ENCODE measurements at regions not wholly inside any gene's neighbourhood (a gene's known extent, or its start where the extent isn't known, plus 50 kb on each side); places are given as distances from the start of the nearest gene placed in this dataset.
A peak's percentile ranks its signal among the peaks of the same experiment; 100 is the strongest.

- TF ChIP-seq CREB3 (tag; conservative IDR thresholded peaks at IDR 0.05; ENCODE audit: low read depth) (no peak), ZNF140 (CRISPR knock-in tag; IDR thresholded peaks at IDR 0.05) (no peak), C11orf30 (IDR thresholded peaks at IDR 0.05; ENCODE audit: low read depth) (peak; percentile 58), POLR2AphosphoS2 (IDR thresholded peaks at IDR 0.05; ENCODE audit: low read length) (no peak), CBFA2T2 (conservative IDR thresholded peaks at IDR 0.05) (peak; percentile 63), CBFA2T3 (IDR thresholded peaks at IDR 0.05) (peak; percentile 75), DIDO1 (tag; IDR thresholded peaks at IDR 0.05; ENCODE audit: low read depth) (no peak), NFE2 (IDR thresholded peaks at IDR 0.05; ENCODE audit: low read depth) (0 out of 2 replicates have a peak, but pooled peaks have one; percentile 12), ZNF695 (CRISPR knock-in tag; IDR thresholded peaks at IDR 0.05) (no peak), VEZF1 (CRISPR knock-in tag; IDR thresholded peaks at IDR 0.05) (0 out of 2 replicates have a peak, but pooled peaks have one; percentile 27), ZNF282 (CRISPR knock-in tag; IDR thresholded peaks at IDR 0.05) (no peak), ZNF75A (CRISPR knock-in tag; IDR thresholded peaks at IDR 0.05) (no peak), TEAD1 (CRISPR knock-in tag; IDR thresholded peaks at IDR 0.05) (no peak), KAT7 (CRISPR knock-in tag; IDR thresholded peaks at IDR 0.05; ENCODE audit: borderline replicate concordance) (no peak), RBM34 (IDR thresholded peaks at IDR 0.05; ENCODE audit: borderline replicate concordance, insufficient read depth, low read length) (no peak), ZNF780A (CRISPR knock-in tag; IDR thresholded peaks at IDR 0.05) (no peak), PKNOX1 (IDR thresholded peaks at IDR 0.05) (peak; percentile 81), ZNF316 (IDR thresholded peaks at IDR 0.05) (peak; percentile 79), HSF4 (CRISPR knock-in tag; IDR thresholded peaks at IDR 0.05; ENCODE audit: borderline replicate concordance) (no peak), SRSF1 (IDR thresholded peaks at IDR 0.05; ENCODE audit: low read depth, low read length) (no peak), ZNF384 (IDR thresholded peaks at IDR 0.05; ENCODE audit: low read depth, low read length) (no peak), TEAD4 (IDR thresholded peaks at IDR 0.05; ENCODE audit: low read length) (no peak), TEAD4 (CRISPR knock-in tag; IDR thresholded peaks at IDR 0.05; ENCODE audit: borderline replicate concordance) (no peak), PURB (CRISPR knock-in tag; IDR thresholded peaks at IDR 0.05; ENCODE audit: low read depth) (no peak), CHD1 (IDR thresholded peaks at IDR 0.05; ENCODE audit: low read length) (no peak), IRF9 (tag; IDR thresholded peaks at IDR 0.05) (no peak), SAFB2 (IDR thresholded peaks at IDR 0.05; ENCODE audit: borderline replicate concordance, low read depth, low read length, severe bottlenecking) (no peak)
Measured at GRCh38 chr14:75350505-75351060, 72.0 kb downstream of the FOS start (continued).
